ENCODE measurements at regions not wholly inside any gene's neighbourhood (a gene's known extent, or its start where the extent isn't known, plus 50 kb on each side); places are given as distances from the start of the nearest gene placed in this dataset.
"Not testable (repeated sequence)": the region's sequence is repeated elsewhere in the genome, so short reads cannot be mapped to it uniquely, and the experiment has no call there.

GRCh38 chr6:66508433-66508832 is 801.4 kb upstream of the EYS start:
- no peak overlapping the region for H3K4me3 ChIP-seq (ENCODE audit: low read length)
- no peak for TF ChIP-seq ZNF274 (IDR thresholded peaks at IDR 0.05; ENCODE audit: low read depth, low read length)

GRCh38 chr6:66499851-66500250 is 792.8 kb upstream of the EYS start:
- TF ChIP-seq ZNF274 (IDR thresholded peaks at IDR 0.05; ENCODE audit: low read depth, low read length), result no peak
- H3K4me3 ChIP-seq (ENCODE audit: low read length), result no peak overlapping the region

GRCh38 chr6:66496659-66497058 is 789.6 kb upstream of the EYS start:
- no peak overlapping the region for H3K4me3 ChIP-seq (ENCODE audit: low read length)
- TF ChIP-seq ZNF274 (IDR thresholded peaks at IDR 0.05; ENCODE audit: low read depth, low read length), result no peak

- not testable (repeated sequence) for H3K4me3 ChIP-seq (ENCODE audit: low read length)
Measured at GRCh38 chr6:66494643-66495042, 787.6 kb upstream of the EYS start.

- no peak for TF ChIP-seq ZNF274 (IDR thresholded peaks at IDR 0.05; ENCODE audit: low read depth, low read length)
- no peak overlapping the region for H3K4me3 ChIP-seq (ENCODE audit: low read length)
Measured at GRCh38 chr6:66489269-66489987, 782.4 kb upstream of the EYS start.

DNA sequence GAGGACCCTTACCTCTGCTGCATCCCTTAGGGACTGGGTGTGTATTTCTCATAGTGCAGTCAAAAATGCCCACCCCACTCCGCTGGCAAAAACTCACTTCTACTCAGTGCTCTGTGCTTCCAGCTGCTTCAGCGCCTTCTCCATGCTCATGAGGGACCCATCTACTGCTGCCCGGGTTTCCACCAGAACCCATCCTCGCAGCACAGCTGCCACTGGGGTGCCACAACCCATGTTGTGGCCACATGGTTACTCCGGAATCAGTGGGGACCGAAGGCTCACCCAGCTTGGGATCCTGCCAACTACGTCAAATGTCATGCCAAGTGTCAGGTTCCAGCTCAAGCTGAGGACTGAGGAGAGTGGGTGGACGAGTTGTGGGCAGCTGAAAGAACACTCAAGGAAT is 774.2 kb upstream of the EYS start:
- no peak for TF ChIP-seq ZNF274 (IDR thresholded peaks at IDR 0.05; ENCODE audit: low read depth, low read length)
- no peak overlapping the region for H3K4me3 ChIP-seq (ENCODE audit: low read length)

DNA sequence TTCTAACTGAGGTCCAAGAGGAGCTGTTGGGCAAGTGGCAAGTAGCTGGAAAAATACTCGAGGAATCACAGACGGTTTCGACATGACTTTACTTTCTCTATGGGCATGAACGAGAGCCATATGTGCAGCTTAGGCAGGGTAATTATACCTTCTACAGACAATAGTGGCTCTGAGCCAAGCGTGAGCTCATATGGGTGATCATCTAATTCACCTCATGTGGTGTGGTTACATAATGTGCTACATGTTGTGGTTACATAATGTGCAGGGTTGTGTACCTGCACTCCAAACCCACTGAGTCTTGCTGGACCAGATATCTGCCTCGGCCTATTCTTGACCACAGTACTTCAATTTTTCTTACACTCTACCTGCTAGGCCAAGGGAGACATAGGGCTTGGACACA is 771.7 kb upstream of the EYS start:
- no peak overlapping the region for H3K4me3 ChIP-seq (ENCODE audit: low read length)
- no peak for TF ChIP-seq ZNF274 (IDR thresholded peaks at IDR 0.05; ENCODE audit: low read depth, low read length)

- TF ChIP-seq ZNF274 (IDR thresholded peaks at IDR 0.05; ENCODE audit: low read depth, low read length), result no peak
- no peak overlapping the region for H3K4me3 ChIP-seq (ENCODE audit: low read length)
Measured at GRCh38 chr6:66435321-66435720, 728.3 kb upstream of the EYS start.

DNA sequence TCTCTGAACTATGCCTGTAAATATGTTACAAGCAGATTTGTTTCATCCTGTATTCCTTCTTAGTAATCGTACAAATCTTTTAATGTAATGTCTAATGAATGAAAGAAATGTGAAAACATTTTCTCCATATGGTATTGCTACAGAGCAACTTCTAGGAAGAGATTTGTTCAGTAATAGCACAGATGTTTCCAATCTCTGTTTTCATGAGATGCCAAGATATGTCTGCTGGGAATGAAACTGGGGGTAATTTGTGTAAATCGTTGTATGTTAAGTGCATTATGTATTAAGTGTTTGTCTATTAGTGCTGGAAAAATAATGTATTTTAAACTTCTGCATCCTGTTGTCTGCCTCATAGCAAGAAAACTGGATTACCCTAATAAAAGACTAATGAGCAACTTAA is 722.2 kb upstream of the EYS start:
- TF ChIP-seq ZNF274 (IDR thresholded peaks at IDR 0.05; ENCODE audit: low read depth, low read length), result no peak
- H3K4me3 ChIP-seq (ENCODE audit: low read length), result no peak overlapping the region

GRCh38 chr6:66423047-66423446 is 716.0 kb upstream of the EYS start:
- no peak overlapping the region for H3K4me3 ChIP-seq (ENCODE audit: low read length)
- TF ChIP-seq ZNF274 (IDR thresholded peaks at IDR 0.05; ENCODE audit: low read depth, low read length), result no peak

- TF ChIP-seq ZNF274 (IDR thresholded peaks at IDR 0.05; ENCODE audit: low read depth, low read length), result no peak
Measured at GRCh38 chr6:66421570-66421969, 714.5 kb upstream of the EYS start.

GRCh38 chr6:66418906-66419305 is 711.9 kb upstream of the EYS start:
- no peak for TF ChIP-seq ZNF274 (IDR thresholded peaks at IDR 0.05; ENCODE audit: low read depth, low read length)
- no peak overlapping the region for H3K4me3 ChIP-seq (ENCODE audit: low read length)

More at GRCh38 chr6:66421570-66421969, 714.5 kb upstream of the EYS start:
- no peak overlapping the region for H3K4me3 ChIP-seq (ENCODE audit: low read length)

DNA sequence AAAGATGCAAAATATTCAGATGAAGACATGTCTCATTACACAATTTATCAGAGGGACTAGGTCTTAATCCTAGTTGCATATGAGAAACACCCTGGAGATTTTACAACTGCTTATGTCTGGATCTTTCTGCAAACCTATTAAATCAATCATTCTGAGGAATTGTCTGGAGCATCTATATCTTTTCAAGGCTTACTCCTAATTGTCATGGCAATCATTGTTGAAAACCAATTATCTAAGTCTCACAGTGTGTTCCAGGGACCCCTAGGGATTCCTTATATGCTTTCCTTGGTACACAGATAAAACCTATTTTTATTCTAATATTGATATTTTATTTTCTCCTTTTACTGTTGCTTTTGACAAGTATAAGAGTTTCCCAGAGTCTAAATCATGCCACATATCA is 696.9 kb upstream of the EYS start:
- no peak for TF ChIP-seq ZNF274 (IDR thresholded peaks at IDR 0.05; ENCODE audit: low read depth, low read length)

GRCh38 chr6:66402873-66403272 is 695.8 kb upstream of the EYS start:
- no peak overlapping the region for H3K4me3 ChIP-seq (ENCODE audit: low read length)
- TF ChIP-seq ZNF274 (IDR thresholded peaks at IDR 0.05; ENCODE audit: low read depth, low read length), result no peak

More for the DNA sequence above, 696.9 kb upstream of the EYS start:
- H3K4me3 ChIP-seq (ENCODE audit: low read length), result no peak overlapping the region

DNA sequence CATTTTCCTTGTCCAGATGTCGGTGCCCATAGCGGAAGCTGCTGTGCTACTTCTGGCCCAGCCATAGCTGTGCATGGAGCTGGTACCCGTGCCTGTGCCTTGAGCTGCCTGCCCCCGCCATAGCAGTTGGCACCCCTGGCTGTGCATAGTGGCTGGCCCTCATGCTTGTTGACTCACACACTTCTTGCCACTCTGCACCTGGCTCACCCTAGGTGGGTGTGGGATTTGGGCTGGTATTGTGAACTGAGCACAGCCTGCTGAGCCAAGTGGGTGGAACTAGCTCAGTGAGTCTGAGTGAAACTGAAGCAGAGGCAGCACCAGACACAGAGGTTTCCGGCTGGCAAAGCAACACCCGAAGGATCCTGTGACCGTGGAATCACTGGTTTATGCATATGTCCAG is 689.5 kb upstream of the EYS start:
- no peak for TF ChIP-seq ZNF274 (IDR thresholded peaks at IDR 0.05; ENCODE audit: low read depth, low read length)
- no peak overlapping the region for H3K4me3 ChIP-seq (ENCODE audit: low read length)

DNA sequence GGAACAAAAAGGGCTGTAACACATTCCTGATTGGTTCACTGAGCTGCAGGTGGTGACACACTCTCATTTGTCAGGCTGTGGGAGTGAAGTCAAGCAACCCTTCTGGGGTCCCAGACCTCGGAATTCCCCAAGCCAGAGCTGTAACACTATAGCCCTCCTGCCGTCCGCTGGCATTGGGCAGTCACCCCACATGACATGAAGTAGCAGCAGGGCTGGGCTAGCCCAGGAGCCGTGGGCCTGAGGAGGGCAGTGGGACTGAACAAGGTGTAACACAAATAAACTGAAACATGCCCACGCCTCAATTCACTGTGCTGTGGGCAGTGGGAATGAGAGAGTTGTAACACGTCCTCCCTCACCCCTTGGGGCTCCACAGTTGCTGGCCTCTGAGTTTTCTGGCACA is 689.1 kb upstream of the EYS start:
- no peak overlapping the region for H3K4me3 ChIP-seq (ENCODE audit: low read length)
- TF ChIP-seq ZNF274 (IDR thresholded peaks at IDR 0.05; ENCODE audit: low read depth, low read length), result no peak

Measured in GM08714 (cell line).